Mesothelial cell of epicardium (in vitro differentiated cells): ENCODE measurements at regions not wholly inside any gene's neighbourhood (a gene's known extent, or its start where the extent isn't known, plus 50 kb on each side); places are given as distances from the start of the nearest gene placed in this dataset.

Source experiments
- DNase-seq, 2 experiments: peaks; one replicate each; pipeline ENCODE4 v3.0.0; 2021; ENCODE audit warnings: low spot score in 2 of 2; ENCODE audit not compliant: unreplicated experiment in 2 of 2
- H3K27ac Mint-ChIP-seq: 2 replicates; pipeline ENCODE4 v1.8.0; 2021; ENCODE audit warnings: mixed read lengths
- H3K27me3 Mint-ChIP-seq: 2 replicates; pipeline ENCODE4 v1.8.0; 2021; ENCODE audit warnings: low read depth, mixed read lengths
- H3K36me3 Mint-ChIP-seq: 2 replicates; pipeline ENCODE4 v1.8.0; 2021; ENCODE audit warnings: mixed read lengths
- H3K4me1 Mint-ChIP-seq: 2 replicates; pipeline ENCODE4 v1.8.0; 2021; ENCODE audit warnings: mixed read lengths
- H3K4me3 Mint-ChIP-seq: 2 replicates; pipeline ENCODE4 v1.8.0; 2021; ENCODE audit warnings: mild to moderate bottlenecking, moderate library complexity, mixed read lengths
- H3K9me3 Mint-ChIP-seq: 2 replicates; pipeline ENCODE4 v1.8.0; 2021; ENCODE audit warnings: mixed read lengths
- CTCF ChIP-seq: fragments of 200-600 bp; sonication (generic); IDR thresholded peaks from one replicate; pipeline ENCODE4 v1.5.0; 2021; ENCODE audit warnings: antibody characterized with exemption; ENCODE audit not compliant: unreplicated experiment

- Mint-ChIP-seq H3K4me1 (no peaks in the 10 kb centered on the region), H3K36me3 (no peaks in the 10 kb centered on the region), H3K4me3 (no peak overlapping the region), H3K27ac (no peak overlapping the region), H3K27me3 (peaks cover 2% of the 10 kb centered on the region), H3K9me3 (peaks cover 7% of the 10 kb centered on the region)
- DNase-seq, result no peak
- no peak for TF ChIP-seq CTCF
These were observed 653.3 kb upstream of the PFKP start for GRCh38 chr10:2414039-2414438.

- no peaks in the 10 kb centered on the region for H3K27me3 Mint-ChIP-seq
- H3K4me3 Mint-ChIP-seq, result no peak overlapping the region
- H3K9me3 Mint-ChIP-seq, result peaks cover 7% of the 10 kb centered on the region
These were observed 657.3 kb upstream of the PFKP start for GRCh38 chr10:2410049-2410448.

GRCh38 chr10:2401459-2401858 lies 664.1 kb upstream of the ADARB2 start:
- TF ChIP-seq CTCF, result no peak
- H3K4me3 Mint-ChIP-seq, result no peak overlapping the region
- no peaks in the 10 kb centered on the region for H3K9me3 Mint-ChIP-seq
- H3K4me1 Mint-ChIP-seq, result no peaks in the 10 kb centered on the region
- no peaks in the 10 kb centered on the region for H3K36me3 Mint-ChIP-seq
- H3K27me3 Mint-ChIP-seq, result peaks cover 9% of the 10 kb centered on the region
- H3K27ac Mint-ChIP-seq, result no peak overlapping the region
- no peak for DNase-seq

More at GRCh38 chr10:2410049-2410448, 657.3 kb upstream of the PFKP start:
- no peak for TF ChIP-seq CTCF
- Mint-ChIP-seq H3K4me1 (no peaks in the 10 kb centered on the region), H3K36me3 (no peaks in the 10 kb centered on the region), H3K27ac (no peak overlapping the region)
- DNase-seq, result no peak

- no peak for TF ChIP-seq CTCF
- Mint-ChIP-seq H3K27ac (no peak overlapping the region), H3K9me3 (no peaks in the 10 kb centered on the region), H3K4me1 (no peaks in the 10 kb centered on the region), H3K36me3 (no peaks in the 10 kb centered on the region), H3K4me3 (no peak overlapping the region), H3K27me3 (peaks cover 12% of the 10 kb centered on the region)
- no peak for DNase-seq
These were observed 662.2 kb upstream of the ADARB2 start for GRCh38 chr10:2399482-2399881.

GRCh38 chr10:2392145-2392812 lies 655.0 kb upstream of the ADARB2 start:
- Mint-ChIP-seq H3K36me3 (no peaks in the 10 kb centered on the region), H3K4me1 (no peaks in the 10 kb centered on the region), H3K27ac (no peak overlapping the region), H3K4me3 (no peak overlapping the region), H3K9me3 (no peaks in the 10 kb centered on the region), H3K27me3 (peaks cover 30% of the 10 kb centered on the region)
- TF ChIP-seq CTCF, result no peak
- DNase-seq, result no peak

GRCh38 chr10:2387672-2388071 lies 650.3 kb upstream of the ADARB2 start:
- TF ChIP-seq CTCF, result no peak
- no peaks in the 10 kb centered on the region for H3K36me3 Mint-ChIP-seq
- DNase-seq, result no peak
- peaks cover 17% of the 10 kb centered on the region for H3K27me3 Mint-ChIP-seq
- H3K27ac Mint-ChIP-seq, result no peak overlapping the region
- peaks cover 10% of the 10 kb centered on the region for H3K9me3 Mint-ChIP-seq
- no peak overlapping the region for H3K4me3 Mint-ChIP-seq
- H3K4me1 Mint-ChIP-seq, result no peaks in the 10 kb centered on the region
